GF-D8 (cell line): ENCODE measurements at regions not wholly inside any gene's neighbourhood (a gene's known extent, or its start where the extent isn't known, plus 50 kb on each side); places are given as distances from the start of the nearest gene placed in this dataset.

Experiments used
- DNase-seq: peaks from one replicate; lab custom pipeline; 2025; lab: John Stamatoyannopoulos, UW

DNA sequence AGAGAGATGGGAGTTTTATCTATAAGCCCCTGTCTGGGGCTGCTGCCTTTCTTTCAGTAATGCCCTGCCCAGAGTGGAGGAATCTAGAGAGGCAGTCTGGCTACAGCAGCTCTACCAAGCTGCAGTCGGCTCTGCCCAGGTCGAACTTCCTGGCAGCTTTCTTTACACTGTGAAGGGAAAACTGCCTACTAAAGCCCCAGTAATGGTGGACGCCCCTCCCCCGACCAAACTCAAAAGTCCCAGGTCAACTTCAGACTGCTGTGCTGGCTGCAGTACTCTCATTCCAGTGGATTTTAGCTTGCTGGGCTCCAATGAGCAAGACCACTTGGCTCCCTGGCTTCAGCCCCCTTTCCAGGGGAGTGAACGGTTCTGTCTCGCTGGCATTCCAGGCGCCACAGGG, 65.9 kb upstream of the RARB start:
- DNase-seq, result no peak

DNA sequence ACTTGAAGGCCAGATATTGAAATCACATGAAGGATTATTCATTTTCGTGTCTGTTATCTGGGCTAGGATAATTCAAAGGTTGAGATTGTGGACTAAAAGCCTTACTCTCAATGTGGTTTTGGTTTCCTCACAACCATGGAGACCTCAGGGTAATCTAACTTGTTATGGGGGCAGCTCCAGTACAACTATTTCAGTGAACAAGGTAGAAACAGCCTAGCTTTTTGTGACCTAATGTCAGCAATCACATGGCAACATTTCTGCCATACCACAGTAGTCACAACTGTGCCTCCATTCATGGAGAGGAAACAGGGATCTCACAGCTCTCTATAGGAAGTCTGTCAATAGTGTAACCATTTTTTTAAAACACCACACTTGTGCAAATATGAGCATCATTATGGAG, 62.4 kb upstream of the RARB start:
- no peak for DNase-seq

DNA sequence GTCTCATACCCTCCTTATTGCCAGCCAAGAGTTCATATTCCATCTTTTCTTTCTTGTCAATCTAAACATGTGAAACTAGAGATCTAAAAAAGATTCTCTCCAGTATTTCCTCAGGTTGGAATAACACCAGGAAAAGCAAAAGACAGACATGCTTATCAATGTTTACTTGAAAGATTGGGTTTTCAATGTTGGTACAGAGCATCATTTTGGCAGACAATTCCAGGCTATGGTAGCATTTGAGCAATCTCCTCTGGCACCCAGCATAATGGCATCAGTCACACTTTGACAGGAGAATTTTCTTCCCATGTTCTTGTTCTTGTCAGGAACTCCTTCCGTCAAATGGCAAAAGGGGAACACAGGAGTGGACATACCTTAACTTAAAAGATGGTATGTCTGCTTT, 61.0 kb upstream of the RARB start:
- no peak for DNase-seq

DNA sequence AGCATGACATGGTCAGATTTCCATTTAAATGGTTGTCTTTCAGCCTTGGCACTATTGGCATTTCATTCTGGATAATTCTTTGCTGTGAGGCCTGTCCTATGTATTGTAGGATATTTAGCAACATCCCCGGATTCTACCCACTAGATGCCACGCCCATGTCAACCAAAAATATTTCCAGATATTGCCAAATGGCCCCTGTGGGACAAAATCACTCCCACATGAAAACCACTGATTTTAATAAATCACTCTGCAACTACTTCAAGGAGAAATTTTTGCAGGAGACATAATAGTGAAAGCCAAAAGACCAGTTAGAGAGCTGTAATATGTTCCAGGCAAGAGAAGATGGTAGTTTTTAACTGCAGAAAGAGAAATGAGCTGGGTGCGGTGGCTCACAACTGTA, 55.9 kb upstream of the RARB start:
- no peak for DNase-seq

DNA sequence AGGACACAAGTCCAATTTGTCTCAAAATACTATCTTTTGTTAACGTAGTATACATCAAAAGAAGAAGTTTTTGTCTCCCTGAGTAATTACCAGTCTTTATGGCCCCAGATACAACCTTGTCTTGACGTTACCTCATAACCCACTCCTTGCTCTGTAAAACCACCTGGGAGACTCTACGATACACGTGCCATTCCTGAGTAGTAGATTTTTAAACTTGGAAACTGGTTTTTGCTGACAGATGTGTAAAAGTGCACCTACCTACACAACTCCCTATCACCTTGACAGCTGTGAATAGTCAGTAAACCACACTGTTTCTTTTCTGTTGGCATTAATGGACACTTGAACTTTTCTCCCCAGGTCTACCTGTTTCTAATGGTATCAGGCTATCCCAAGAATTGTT, 51.7 kb upstream of the RARB start:
- DNase-seq, result no peak

DNA sequence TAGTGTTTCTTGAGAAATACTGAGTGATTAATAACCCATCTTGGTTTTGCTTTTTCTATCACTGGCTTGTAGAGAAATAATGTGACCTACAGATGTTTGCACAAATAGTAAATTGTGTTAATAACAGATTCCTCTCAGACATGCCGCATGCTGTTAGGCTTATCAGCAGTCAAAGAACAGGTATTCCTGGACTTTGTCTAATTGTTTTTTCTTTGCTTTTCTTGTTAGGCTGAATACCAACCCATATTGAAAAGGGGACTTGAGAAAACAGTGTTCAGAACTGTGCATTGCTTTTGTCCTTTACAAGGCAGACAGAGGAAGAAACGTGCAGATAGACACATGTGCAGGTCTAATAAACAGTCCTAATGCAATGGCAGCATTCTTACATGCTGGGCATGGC, 51.0 kb upstream of the RARB start:
- DNase-seq, result no peak
